Kidney (tissue), 13 donors: ENCODE measurements at regions not wholly inside any gene's neighbourhood (a gene's known extent, or its start where the extent isn't known, plus 50 kb on each side); places are given as distances from the start of the nearest gene placed in this dataset.
A peak's percentile ranks its signal among the peaks of the same experiment; 100 is the strongest.

Source experiments
- DNase-seq, 5 donors: peaks; one replicate each; pipeline ENCODE4 v3.0.0-alpha.2; 2013 to 2020
- FAIRE-seq: peaks from 2 replicates; lab custom pipeline; 2012; peaks lifted over from hg19 to GRCh38; lab: Jason Lieb, UNC
- H3K27ac ChIP-seq, 2 donors: one replicate each; pipeline ENCODE4 v1.7.0; 2013; ENCODE audit warnings: low read depth in 2 of 2, low read length in 2 of 2, inconsistent platforms in 1 of 2
- H3K27me3 ChIP-seq: one replicate; pipeline ENCODE4 v1.7.1; 2013; ENCODE audit warnings: low read length, inconsistent platforms; ENCODE audit not compliant: control insufficient read depth, insufficient read depth
- H3K36me3 ChIP-seq, 3 donors: one replicate each; pipeline versions ENCODE4 v1.7.0 to v1.7.1; 2013; ENCODE audit warnings: low read length in 3 of 3, control low read depth in 1 of 3, inconsistent platforms in 1 of 3; ENCODE audit not compliant: insufficient read depth in 3 of 3, control insufficient read depth in 2 of 3
- H3K4me1 ChIP-seq, 3 donors: one replicate each; pipeline versions ENCODE4 v1.7.0 to v1.7.1; 2013; ENCODE audit warnings: low read length in 3 of 3, inconsistent platforms in 1 of 3, low read depth in 1 of 3; ENCODE audit not compliant: control insufficient read depth in 2 of 3, insufficient read depth in 2 of 3
- H3K4me3 ChIP-seq, 3 donors: one replicate each; pipeline versions ENCODE4 v1.7.0 to v1.8.1; 2013; ENCODE audit warnings: low read length in 3 of 3, control low read depth in 1 of 3, inconsistent platforms in 1 of 3
- H3K9ac ChIP-seq, 3 donors: one replicate each; pipeline versions ENCODE4 v1.7.0 to v1.7.1; 2013; ENCODE audit warnings: low read length in 3 of 3, control low read depth in 1 of 3, inconsistent platforms in 1 of 3
- H3K9me3 ChIP-seq, 3 donors: one replicate each; pipeline versions ENCODE4 v1.7.0 to v1.7.1; 2013; ENCODE audit warnings: low read length in 3 of 3, control low read depth in 1 of 3, inconsistent platforms in 1 of 3; ENCODE audit not compliant: control insufficient read depth in 2 of 3, insufficient read depth in 1 of 3
- intact Hi-C: fragments of 100-400 bp; cut with DNase I; formaldehyde crosslinking; loops from one replicate; pipeline ENCODE4 v1.11.1; 2022
- TF ChIP-seq, protein P1 (sequence below): IDR thresholded peaks from 3 replicates; pipeline ENCODE4 v1.5.1; 2012; ENCODE audit warnings: mild to moderate bottlenecking, moderate library complexity, borderline replicate concordance; ENCODE audit not compliant: insufficient read depth; ENCODE audit errors: extremely low read depth
- donor health status: control.
- donor health status: control.
- donor health status: control.
- donor health status: control.
- donor health status: control.
- donor health status: DM: yes; HTN: yes; CAD: no.
- donor health status: Normal renal cell carcinoma (clear cell type).

DNA sequence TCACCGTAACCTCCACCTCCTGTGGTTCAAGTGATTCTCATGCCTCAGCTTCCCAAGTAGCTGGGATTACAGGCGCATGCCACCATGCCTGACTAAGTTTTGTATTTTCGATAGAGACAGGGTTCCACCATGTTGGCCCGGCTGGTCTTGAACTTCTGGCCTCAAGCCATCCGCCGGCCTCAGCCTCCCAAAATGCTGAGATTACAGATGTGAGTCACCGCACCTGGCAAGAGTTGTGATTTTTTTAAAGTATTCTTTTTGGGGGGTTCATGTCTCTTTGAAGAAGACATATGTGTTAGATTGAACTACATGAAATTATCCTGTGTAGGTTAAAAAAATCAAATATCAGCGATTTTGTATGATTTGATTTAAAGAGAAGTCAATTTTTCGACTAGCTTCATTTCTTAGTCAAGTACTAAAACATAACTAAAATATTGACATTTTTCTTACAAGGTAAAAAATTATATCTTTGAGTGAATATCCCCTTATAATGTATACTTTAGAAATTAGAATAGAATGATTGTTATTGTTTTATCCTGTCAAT is 60.3 kb upstream of the ANTXR2 start:
- Histone ChIP-seq H3K36me3 (no peaks in the 10 kb centered on the region), H3K9ac (no peak overlapping the region), H3K27me3 (no peaks in the 10 kb centered on the region), H3K4me1 (no peaks in the 10 kb centered on the region), H3K9me3 (no peaks in the 10 kb centered on the region), H3K4me3 (no peak overlapping the region), H3K27ac (no peak overlapping the region)
- FAIRE-seq: peak; percentile 3
- intact Hi-C loops: no loop called here
- TF ChIP-seq, protein P1, sequence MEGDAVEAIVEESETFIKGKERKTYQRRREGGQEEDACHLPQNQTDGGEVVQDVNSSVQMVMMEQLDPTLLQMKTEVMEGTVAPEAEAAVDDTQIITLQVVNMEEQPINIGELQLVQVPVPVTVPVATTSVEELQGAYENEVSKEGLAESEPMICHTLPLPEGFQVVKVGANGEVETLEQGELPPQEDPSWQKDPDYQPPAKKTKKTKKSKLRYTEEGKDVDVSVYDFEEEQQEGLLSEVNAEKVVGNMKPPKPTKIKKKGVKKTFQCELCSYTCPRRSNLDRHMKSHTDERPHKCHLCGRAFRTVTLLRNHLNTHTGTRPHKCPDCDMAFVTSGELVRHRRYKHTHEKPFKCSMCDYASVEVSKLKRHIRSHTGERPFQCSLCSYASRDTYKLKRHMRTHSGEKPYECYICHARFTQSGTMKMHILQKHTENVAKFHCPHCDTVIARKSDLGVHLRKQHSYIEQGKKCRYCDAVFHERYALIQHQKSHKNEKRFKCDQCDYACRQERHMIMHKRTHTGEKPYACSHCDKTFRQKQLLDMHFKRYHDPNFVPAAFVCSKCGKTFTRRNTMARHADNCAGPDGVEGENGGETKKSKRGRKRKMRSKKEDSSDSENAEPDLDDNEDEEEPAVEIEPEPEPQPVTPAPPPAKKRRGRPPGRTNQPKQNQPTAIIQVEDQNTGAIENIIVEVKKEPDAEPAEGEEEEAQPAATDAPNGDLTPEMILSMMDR: no peak
- no peak for DNase-seq

DNA sequence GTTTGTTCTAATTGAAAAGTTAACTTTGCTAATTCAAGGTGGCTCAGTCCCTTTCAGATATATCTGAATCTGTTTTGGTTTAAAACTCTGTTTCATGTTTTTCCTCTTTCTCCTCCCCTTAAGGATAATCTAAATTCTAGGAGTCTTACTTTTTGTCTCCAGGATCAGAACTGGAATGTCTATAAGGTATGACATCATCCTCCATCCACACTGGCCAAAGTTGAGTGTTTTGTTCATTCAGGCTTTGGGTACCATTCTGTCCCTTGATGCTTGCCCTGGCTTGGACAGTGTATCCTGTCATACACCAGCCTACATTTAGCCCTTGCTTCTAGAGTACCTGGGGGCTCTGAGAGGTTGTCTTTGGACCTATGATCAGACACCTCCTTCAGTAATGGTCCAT is 56.8 kb upstream of the ANTXR2 start:
- TF ChIP-seq, protein P1: no peak
- H3K4me3 ChIP-seq: no peak overlapping the region

GRCh38 chr4:80128941-80129340 is 55.9 kb upstream of the ANTXR2 start:
- Histone ChIP-seq H3K9me3 (no peaks in the 10 kb centered on the region), H3K27me3 (no peaks in the 10 kb centered on the region), H3K9ac (no peak overlapping the region), H3K4me1 (no peaks in the 10 kb centered on the region), H3K36me3 (no peaks in the 10 kb centered on the region), H3K4me3 (no peak overlapping the region), H3K27ac (no peak overlapping the region)
- FAIRE-seq (no peak), DNase-seq (no peak)
- TF ChIP-seq, protein P1: no peak
- intact Hi-C loops: no loop called here

More for the DNA sequence above, 56.8 kb upstream of the ANTXR2 start:
- no peak overlapping the region for H3K9ac ChIP-seq
- no peak for FAIRE-seq
- no peaks in the 10 kb centered on the region for H3K36me3 ChIP-seq
- H3K9me3 ChIP-seq: no peaks in the 10 kb centered on the region
- no peak overlapping the region for H3K27ac ChIP-seq
- DNase-seq: no peak
- no peaks in the 10 kb centered on the region for H3K27me3 ChIP-seq
- intact Hi-C loops: no loop called here
- no peaks in the 10 kb centered on the region for H3K4me1 ChIP-seq

DNA sequence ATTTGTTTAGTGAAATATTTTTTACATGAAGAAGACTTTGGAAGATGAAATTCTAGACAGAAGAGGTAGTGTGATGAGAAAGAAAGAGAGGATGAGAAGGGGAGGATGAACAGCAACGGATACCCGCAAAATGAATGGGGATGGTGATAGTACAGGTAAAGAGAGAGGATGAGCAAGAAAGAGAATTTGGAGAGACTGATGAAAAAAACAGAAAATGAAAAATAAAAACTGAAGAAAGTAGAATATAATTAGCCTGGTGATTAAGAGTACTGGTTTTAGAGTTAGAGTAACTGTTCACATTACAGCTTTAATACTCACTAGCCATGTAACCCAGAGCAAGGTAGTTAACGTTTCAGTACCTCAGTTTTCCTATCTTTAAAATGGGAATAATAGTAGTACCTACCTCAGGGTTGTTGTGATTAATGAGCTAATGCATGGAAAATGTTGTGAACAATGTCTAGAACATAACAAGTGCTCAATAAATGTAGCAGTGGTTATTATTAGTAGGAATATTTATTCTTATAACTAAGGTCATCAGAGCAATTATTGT is 54.9 kb upstream of the ANTXR2 start:
- DNase-seq (no peak), FAIRE-seq (peak; percentile 3)
- Histone ChIP-seq H3K4me3 (no peak overlapping the region), H3K36me3 (no peaks in the 10 kb centered on the region), H3K27ac (no peak overlapping the region), H3K9ac (no peak overlapping the region), H3K27me3 (no peaks in the 10 kb centered on the region), H3K4me1 (no peaks in the 10 kb centered on the region), H3K9me3 (no peaks in the 10 kb centered on the region)
- TF ChIP-seq, protein P1: no peak
- intact Hi-C loops: no loop called here
